ENCODE measurements at regions not wholly inside any gene's neighbourhood (a gene's known extent, or its start where the extent isn't known, plus 50 kb on each side); places are given as distances from the start of the nearest gene placed in this dataset.

DNA sequence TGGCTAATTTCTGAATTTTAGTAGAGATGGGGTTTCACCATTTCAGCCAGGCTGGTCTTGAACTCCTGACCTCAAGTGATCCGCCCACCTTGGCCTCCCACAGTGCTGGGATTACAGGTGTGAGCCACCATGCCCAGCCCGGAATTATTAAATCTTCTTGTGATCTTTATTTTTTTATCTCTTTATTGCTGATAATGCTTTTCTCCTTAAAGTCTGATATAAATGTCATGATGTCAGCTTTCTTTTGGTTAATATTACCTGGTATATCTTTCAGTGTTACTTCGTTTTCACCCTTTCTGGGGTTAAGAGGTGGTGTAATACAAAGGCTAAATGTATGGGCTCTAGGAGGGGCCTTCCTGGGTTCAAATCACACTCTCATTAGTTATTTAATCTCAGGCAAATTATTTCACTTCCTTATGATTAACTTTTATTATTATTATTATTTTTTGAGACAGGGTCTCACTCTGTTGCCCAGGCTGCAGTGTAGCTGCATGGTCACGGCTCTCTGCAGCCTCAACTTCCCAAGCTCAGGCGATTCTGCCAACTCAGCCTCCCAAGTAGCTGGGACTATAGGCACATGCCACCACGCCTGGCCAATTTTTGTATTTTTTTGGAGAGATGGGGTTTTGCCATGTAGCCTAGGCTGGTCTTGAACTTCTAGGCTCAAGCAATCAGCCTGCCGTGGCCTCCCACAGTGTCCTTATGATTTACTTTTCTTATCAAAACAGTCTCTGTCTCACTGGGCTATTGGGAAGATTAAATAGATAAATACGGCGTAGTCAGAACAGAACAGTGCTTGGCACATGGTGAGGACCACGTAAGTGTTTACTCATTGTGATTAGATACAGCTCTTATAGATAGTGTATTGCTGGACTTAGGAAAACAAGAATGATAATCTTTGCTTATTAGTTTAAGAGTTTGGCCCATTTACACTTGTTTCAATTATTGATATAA, 216.5 kb downstream of the URB2 start:
- no peak overlapping the region for H3K27ac ChIP-seq
- H3K27me3 ChIP-seq, result no peaks in the 10 kb centered on the region
- peaks cover 0 to 26% (median 3%) of the 10 kb centered on the region in 4 donors for H3K4me1 ChIP-seq

DNA sequence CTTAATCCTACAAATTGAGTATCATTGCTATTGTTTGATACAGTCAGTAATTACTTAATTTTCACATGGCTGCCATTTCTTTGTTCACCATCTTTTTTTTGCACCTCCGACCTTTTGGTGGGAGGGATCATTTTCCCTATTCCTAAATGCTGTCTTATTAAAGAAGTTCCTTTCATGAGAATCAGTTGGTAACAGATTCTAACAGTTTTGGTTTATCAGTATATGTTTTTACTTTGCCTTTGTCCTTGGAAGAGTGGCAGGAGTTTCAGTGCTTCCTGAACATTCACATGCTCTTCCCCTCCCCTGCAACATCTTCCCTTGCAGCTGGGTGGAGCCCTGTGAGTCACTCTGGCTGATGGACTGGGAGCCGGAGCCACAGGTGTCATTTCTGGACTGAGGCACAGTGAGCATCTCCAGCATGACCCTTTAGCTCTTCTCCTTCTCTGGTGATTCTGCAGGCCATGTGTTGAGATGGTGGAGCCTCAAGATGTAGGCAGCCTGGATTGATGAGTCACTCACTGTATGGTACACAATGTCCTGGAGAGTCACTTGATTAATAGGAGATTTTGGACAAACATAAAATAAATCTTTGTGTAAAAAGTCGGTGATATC, 217.7 kb downstream of the URB2 start:
- no peaks in the 10 kb centered on the region for H3K27me3 ChIP-seq
- peak overlapping the region in 1 of 4 donors; percentile 65 for H3K27ac ChIP-seq
- no peak overlapping the region for H3K4me3 ChIP-seq
- DNase-seq, result peak in 2 of 3 donors; percentile 60 to 74
- no peaks in the 10 kb centered on the region for H3K9me3 ChIP-seq
- no peaks in the 10 kb centered on the region for H3K36me3 ChIP-seq
- peaks cover 0 to 26% (median 3%) of the 10 kb centered on the region in 4 donors for H3K4me1 ChIP-seq
- TF ChIP-seq, protein P1, sequence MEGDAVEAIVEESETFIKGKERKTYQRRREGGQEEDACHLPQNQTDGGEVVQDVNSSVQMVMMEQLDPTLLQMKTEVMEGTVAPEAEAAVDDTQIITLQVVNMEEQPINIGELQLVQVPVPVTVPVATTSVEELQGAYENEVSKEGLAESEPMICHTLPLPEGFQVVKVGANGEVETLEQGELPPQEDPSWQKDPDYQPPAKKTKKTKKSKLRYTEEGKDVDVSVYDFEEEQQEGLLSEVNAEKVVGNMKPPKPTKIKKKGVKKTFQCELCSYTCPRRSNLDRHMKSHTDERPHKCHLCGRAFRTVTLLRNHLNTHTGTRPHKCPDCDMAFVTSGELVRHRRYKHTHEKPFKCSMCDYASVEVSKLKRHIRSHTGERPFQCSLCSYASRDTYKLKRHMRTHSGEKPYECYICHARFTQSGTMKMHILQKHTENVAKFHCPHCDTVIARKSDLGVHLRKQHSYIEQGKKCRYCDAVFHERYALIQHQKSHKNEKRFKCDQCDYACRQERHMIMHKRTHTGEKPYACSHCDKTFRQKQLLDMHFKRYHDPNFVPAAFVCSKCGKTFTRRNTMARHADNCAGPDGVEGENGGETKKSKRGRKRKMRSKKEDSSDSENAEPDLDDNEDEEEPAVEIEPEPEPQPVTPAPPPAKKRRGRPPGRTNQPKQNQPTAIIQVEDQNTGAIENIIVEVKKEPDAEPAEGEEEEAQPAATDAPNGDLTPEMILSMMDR (IDR thresholded peaks at IDR 0.05), result peak in 3 of 6 experiments; percentile 40 to 48 (median 42)
- no peak for TF ChIP-seq POLR2A (IDR thresholded peaks at IDR 0.05)

More for the DNA sequence above, 216.5 kb downstream of the URB2 start:
- H3K9me3 ChIP-seq, result no peaks in the 10 kb centered on the region
- H3K36me3 ChIP-seq, result no peaks in the 10 kb centered on the region
- TF ChIP-seq, protein P1 (IDR thresholded peaks at IDR 0.05), result no peak
- no peak for TF ChIP-seq POLR2A (IDR thresholded peaks at IDR 0.05)
- H3K4me3 ChIP-seq, result no peak overlapping the region
- no peak for DNase-seq

DNA sequence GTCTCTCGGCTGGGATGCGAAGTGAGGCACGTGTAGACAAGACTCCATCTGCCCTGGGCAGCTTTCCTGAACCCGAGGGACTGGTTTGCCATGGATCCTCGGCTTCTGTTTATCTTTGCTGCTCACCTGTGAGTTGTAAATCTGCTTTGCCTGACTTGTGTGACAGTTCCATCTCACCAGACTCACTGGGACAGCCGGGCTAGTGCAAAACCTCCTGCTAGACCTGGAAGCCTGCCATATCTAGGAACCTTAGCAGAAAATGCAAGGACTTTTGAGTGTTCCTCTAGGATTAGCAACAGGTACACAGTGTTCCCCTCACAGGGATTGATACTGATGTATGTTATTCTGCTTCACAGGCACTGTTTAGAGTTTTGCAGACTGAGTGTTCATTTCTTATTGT, 218.6 kb downstream of the URB2 start:
- H3K4me1 ChIP-seq, result peaks cover 0 to 26% (median 3%) of the 10 kb centered on the region in 4 donors
- H3K27me3 ChIP-seq, result no peaks in the 10 kb centered on the region
- TF ChIP-seq, protein P1 (IDR thresholded peaks at IDR 0.05), result no peak
- TF ChIP-seq POLR2A (IDR thresholded peaks at IDR 0.05), result no peak
- no peak for DNase-seq
- H3K9me3 ChIP-seq, result no peaks in the 10 kb centered on the region
- peak overlapping the region in 2 of 4 donors; percentile 37 to 65 for H3K27ac ChIP-seq
- H3K4me3 ChIP-seq, result no peak overlapping the region
- no peaks in the 10 kb centered on the region for H3K36me3 ChIP-seq

DNA sequence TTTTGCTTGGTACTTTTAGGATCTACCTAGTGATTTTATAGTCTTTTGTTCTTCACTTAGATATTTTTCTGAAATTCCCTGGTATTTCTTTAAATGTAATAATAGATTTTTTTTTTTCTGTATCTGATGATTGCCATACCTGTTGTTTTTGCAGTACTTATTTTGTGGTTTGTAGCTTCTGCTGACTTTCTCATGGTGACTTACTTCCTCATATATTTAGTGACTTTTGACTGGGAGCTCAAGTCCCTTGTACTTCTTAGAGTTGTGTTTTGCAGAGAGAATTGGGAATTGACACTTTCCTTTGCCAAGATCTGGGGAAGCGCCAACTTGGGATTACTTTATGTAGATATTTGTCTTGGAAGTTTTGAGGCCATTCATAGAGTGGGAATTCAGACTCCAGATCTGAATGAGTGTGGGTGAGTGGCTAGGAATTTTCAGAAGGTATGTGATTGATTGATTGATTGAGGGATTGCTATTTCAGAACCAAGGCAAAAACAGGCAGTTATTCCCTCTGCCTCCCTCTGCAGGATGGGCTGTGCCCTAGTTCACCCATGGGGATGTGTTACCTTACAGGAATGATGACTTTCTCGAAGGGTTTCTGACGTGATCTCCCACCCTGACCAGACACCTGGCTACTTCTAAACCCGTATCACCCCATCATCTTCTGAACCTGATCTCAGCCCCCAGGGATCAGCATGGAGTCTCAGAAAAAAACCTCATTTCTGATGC, 219.5 kb downstream of the URB2 start:
- Histone ChIP-seq H3K36me3 (no peaks in the 10 kb centered on the region), H3K27me3 (no peaks in the 10 kb centered on the region), H3K4me3 (no peak overlapping the region), H3K27ac (no peak overlapping the region), H3K9me3 (no peaks in the 10 kb centered on the region), H3K4me1 (peaks cover 0 to 26% (median 3%) of the 10 kb centered on the region in 4 donors)
- no peak for DNase-seq
- TF ChIP-seq POLR2A (IDR thresholded peaks at IDR 0.05), result no peak
- TF ChIP-seq, protein P1 (IDR thresholded peaks at IDR 0.05), result no peak

DNA sequence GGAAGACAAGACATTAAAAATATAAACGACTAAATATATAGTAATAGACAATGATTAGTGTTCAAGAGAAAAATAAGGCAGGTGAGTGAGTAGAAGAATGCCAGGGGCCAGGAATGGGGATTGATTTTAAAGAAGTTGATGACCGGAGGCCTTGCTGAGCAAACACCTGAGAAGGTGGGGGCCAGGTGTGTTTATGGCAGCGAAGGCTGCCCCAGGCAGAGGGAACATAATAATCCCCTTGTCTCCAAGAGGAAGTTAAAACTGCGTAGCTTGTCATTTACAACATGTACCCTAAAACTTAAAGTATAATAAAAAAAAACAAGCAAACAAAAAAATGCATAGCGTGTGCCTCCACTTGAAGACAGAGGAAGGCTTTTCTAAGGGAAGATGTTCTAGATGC, 220.3 kb downstream of the URB2 start:
- Histone ChIP-seq H3K9me3 (no peaks in the 10 kb centered on the region), H3K27ac (no peak overlapping the region), H3K36me3 (no peaks in the 10 kb centered on the region), H3K27me3 (no peaks in the 10 kb centered on the region), H3K4me1 (peaks cover 0 to 26% (median 3%) of the 10 kb centered on the region in 4 donors), H3K4me3 (no peak overlapping the region)
- DNase-seq, result no peak
- TF ChIP-seq POLR2A (IDR thresholded peaks at IDR 0.05), result no peak
- TF ChIP-seq, protein P1 (IDR thresholded peaks at IDR 0.05), result no peak

Measured in Peyer's patch (tissue), 4 donors.